ENCODE measurements at regions not wholly inside any gene's neighbourhood (a gene's known extent, or its start where the extent isn't known, plus 50 kb on each side); places are given as distances from the start of the nearest gene placed in this dataset.

DNA sequence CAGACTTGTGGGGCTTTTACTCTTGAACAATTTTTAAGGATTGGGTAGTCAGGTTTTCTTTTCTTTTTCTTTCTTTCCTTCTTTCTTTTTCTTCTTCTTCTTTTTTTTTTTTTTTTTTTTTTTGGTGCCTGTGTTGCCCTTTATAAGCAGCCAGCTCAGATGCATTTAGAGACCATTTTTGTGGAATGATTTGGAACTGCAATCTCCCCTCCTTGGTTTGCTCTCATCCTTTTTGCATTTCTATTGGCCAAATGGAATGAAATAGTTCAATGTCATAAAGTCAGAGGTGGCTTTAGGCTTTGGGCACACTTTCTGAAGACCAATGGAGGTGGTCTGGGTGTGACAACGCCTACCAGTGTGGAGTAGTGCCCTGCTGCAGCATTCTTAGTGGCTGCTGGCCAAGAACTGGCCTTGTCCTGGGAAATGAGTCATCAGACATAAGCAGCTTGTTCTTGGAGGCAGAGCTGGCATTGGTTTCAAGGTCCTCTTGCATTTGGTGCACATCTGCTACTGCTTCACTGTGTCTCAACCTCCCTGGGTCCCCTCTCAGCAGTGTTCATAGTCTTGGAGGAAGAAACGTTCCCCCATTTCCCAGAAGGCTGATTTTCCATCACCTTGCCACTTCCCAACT lies 84.5 kb downstream of the CT47B1 start:
- WGBS = 64% methylated on average over 2 of the region's 2 CpGs
- Histone ChIP-seq H3K4me1 (ENCODE audit: control insufficient read depth in 4 of 4, insufficient read depth in 4 of 4, low read length in 3 of 4) (peaks cover 0 to 4% (median 0%) of the 10 kb centered on the region in 4 donors), H3K27ac (ENCODE audit: low read depth in 1 of 2, low read length in 2 of 2) (no peak overlapping the region), H3K27me3 (ENCODE audit: control insufficient read depth in 4 of 4, insufficient read depth in 4 of 4, low read length in 3 of 4) (peaks cover 0 to 3% (median 0%) of the 10 kb centered on the region in 4 donors), H3K9me3 (ENCODE audit: control insufficient read depth in 4 of 4, low read length in 3 of 4) (no peaks in the 10 kb centered on the region), H3K36me3 (ENCODE audit: control insufficient read depth in 4 of 4, insufficient read depth in 3 of 4, low read depth in 1 of 4, low read length in 3 of 4) (no peaks in the 10 kb centered on the region), H3K4me3 (ENCODE audit: low read depth in 1 of 3, low read length in 3 of 3) (no peak overlapping the region), H3K9ac (ENCODE audit: low read depth in 1 of 2, low read length in 2 of 2) (no peak overlapping the region)
- DNase-seq (ENCODE audit: low spot score) = no peak
- TF ChIP-seq, protein P1, sequence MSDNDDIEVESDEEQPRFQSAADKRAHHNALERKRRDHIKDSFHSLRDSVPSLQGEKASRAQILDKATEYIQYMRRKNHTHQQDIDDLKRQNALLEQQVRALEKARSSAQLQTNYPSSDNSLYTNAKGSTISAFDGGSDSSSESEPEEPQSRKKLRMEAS (IDR thresholded peaks at IDR 0.05) = no peak
- TF ChIP-seq, protein P2, sequence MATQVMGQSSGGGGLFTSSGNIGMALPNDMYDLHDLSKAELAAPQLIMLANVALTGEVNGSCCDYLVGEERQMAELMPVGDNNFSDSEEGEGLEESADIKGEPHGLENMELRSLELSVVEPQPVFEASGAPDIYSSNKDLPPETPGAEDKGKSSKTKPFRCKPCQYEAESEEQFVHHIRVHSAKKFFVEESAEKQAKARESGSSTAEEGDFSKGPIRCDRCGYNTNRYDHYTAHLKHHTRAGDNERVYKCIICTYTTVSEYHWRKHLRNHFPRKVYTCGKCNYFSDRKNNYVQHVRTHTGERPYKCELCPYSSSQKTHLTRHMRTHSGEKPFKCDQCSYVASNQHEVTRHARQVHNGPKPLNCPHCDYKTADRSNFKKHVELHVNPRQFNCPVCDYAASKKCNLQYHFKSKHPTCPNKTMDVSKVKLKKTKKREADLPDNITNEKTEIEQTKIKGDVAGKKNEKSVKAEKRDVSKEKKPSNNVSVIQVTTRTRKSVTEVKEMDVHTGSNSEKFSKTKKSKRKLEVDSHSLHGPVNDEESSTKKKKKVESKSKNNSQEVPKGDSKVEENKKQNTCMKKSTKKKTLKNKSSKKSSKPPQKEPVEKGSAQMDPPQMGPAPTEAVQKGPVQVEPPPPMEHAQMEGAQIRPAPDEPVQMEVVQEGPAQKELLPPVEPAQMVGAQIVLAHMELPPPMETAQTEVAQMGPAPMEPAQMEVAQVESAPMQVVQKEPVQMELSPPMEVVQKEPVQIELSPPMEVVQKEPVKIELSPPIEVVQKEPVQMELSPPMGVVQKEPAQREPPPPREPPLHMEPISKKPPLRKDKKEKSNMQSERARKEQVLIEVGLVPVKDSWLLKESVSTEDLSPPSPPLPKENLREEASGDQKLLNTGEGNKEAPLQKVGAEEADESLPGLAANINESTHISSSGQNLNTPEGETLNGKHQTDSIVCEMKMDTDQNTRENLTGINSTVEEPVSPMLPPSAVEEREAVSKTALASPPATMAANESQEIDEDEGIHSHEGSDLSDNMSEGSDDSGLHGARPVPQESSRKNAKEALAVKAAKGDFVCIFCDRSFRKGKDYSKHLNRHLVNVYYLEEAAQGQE (IDR thresholded peaks at IDR 0.05) = no peak
- TF ChIP-seq GABPA (IDR thresholded peaks at IDR 0.05 in 1 of 2, conservative IDR thresholded peaks at IDR 0.05 in 1 of 2) (no peak), SP1 (IDR thresholded peaks at IDR 0.05) (no peak)
- TF ChIP-seq, protein P3, sequence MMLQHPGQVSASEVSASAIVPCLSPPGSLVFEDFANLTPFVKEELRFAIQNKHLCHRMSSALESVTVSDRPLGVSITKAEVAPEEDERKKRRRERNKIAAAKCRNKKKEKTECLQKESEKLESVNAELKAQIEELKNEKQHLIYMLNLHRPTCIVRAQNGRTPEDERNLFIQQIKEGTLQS (IDR thresholded peaks at IDR 0.05) = no peak

DNA sequence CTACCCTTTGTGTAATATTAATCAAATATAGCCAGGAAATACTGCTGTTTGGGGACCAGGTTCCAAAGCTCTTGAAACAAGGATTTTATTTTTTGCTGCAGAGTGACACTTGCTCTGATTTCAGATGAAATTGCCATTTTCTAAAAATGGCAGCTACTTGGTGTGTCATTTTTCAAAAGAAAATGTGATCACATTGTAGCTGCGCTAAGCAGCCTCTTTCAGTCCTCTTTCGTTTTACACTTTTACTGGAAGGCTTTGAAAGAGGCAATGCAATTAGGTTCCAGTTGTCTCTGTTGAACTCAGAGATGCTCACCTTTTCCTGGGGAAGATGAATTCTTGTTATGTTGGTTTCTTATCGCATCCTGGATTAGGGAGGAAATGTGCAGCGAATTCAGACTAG lies 85.1 kb downstream of the CT47B1 start:
- H3K36me3 ChIP-seq (ENCODE audit: control insufficient read depth in 4 of 4, insufficient read depth in 3 of 4, low read depth in 1 of 4, low read length in 3 of 4) = no peaks in the 10 kb centered on the region
- H3K27ac ChIP-seq (ENCODE audit: low read depth in 1 of 2, low read length in 2 of 2) = no peak overlapping the region
- H3K4me3 ChIP-seq (ENCODE audit: low read depth in 1 of 3, low read length in 3 of 3) = no peak overlapping the region
- peaks cover 0 to 3% (median 0%) of the 10 kb centered on the region in 4 donors for H3K27me3 ChIP-seq (ENCODE audit: control insufficient read depth in 4 of 4, insufficient read depth in 4 of 4, low read length in 3 of 4)
- 74% methylated on average over 4 of the region's 4 CpGs for WGBS
- no peak overlapping the region for H3K9ac ChIP-seq (ENCODE audit: low read depth in 1 of 2, low read length in 2 of 2)
- no peak for DNase-seq (ENCODE audit: low spot score)
- no peaks in the 10 kb centered on the region for H3K9me3 ChIP-seq (ENCODE audit: control insufficient read depth in 4 of 4, low read length in 3 of 4)
- TF ChIP-seq, protein P4, sequence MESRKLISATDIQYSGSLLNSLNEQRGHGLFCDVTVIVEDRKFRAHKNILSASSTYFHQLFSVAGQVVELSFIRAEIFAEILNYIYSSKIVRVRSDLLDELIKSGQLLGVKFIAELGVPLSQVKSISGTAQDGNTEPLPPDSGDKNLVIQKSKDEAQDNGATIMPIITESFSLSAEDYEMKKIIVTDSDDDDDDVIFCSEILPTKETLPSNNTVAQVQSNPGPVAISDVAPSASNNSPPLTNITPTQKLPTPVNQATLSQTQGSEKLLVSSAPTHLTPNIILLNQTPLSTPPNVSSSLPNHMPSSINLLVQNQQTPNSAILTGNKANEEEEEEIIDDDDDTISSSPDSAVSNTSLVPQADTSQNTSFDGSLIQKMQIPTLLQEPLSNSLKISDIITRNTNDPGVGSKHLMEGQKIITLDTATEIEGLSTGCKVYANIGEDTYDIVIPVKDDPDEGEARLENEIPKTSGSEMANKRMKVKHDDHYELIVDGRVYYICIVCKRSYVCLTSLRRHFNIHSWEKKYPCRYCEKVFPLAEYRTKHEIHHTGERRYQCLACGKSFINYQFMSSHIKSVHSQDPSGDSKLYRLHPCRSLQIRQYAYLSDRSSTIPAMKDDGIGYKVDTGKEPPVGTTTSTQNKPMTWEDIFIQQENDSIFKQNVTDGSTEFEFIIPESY (IDR thresholded peaks at IDR 0.05) = no peak
- TF ChIP-seq YY1 (IDR thresholded peaks at IDR 0.05) = no peak
- TF ChIP-seq, protein P3 (IDR thresholded peaks at IDR 0.05) = no peak
- no peak for TF ChIP-seq FOXA1 (IDR thresholded peaks at IDR 0.05)
- TF ChIP-seq FOXA2 (IDR thresholded peaks at IDR 0.05) = no peak
- TF ChIP-seq, protein P5, sequence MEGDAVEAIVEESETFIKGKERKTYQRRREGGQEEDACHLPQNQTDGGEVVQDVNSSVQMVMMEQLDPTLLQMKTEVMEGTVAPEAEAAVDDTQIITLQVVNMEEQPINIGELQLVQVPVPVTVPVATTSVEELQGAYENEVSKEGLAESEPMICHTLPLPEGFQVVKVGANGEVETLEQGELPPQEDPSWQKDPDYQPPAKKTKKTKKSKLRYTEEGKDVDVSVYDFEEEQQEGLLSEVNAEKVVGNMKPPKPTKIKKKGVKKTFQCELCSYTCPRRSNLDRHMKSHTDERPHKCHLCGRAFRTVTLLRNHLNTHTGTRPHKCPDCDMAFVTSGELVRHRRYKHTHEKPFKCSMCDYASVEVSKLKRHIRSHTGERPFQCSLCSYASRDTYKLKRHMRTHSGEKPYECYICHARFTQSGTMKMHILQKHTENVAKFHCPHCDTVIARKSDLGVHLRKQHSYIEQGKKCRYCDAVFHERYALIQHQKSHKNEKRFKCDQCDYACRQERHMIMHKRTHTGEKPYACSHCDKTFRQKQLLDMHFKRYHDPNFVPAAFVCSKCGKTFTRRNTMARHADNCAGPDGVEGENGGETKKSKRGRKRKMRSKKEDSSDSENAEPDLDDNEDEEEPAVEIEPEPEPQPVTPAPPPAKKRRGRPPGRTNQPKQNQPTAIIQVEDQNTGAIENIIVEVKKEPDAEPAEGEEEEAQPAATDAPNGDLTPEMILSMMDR (IDR thresholded peaks at IDR 0.05; ENCODE audit: low read depth, low read length, missing input control) = no peak
- TF ChIP-seq RAD21 (IDR thresholded peaks at IDR 0.05) = no peak
- peaks cover 0 to 4% (median 0%) of the 10 kb centered on the region in 4 donors for H3K4me1 ChIP-seq (ENCODE audit: control insufficient read depth in 4 of 4, insufficient read depth in 4 of 4, low read length in 3 of 4)

All from liver (tissue), 8 donors.